Sigmoid colon (tissue), 4 donors: ENCODE measurements at regions not wholly inside any gene's neighbourhood (a gene's known extent, or its start where the extent isn't known, plus 50 kb on each side); places are given as distances from the start of the nearest gene placed in this dataset.

Source experiments
- CTCF ChIP-seq, 4 experiments: fragments of 450-650 bp in 3 of 4; fragments of 200-600 bp in 1 of 4; IDR thresholded peaks; one replicate each; pipeline ENCODE4 v1.5.1; 2016 to 2019; ENCODE audit warnings: antibody characterized with exemption in 4 of 4, mild to moderate bottlenecking in 3 of 4, moderate library complexity in 2 of 4
- EP300 ChIP-seq, 4 donors: sonication (generic); formaldehyde crosslinking; IDR thresholded peaks; one replicate each; pipeline ENCODE4 v1.6.1; 2017; ENCODE audit warnings: antibody characterized with exemption in 4 of 4
- POLR2AphosphoS5 ChIP-seq, 4 donors: sonication (generic); formaldehyde crosslinking; IDR thresholded peaks; one replicate each; pipeline ENCODE4 v1.6.1; 2017; ENCODE audit warnings: antibody characterized with exemption in 4 of 4

GRCh38 chr13:84607261-84608013 lies 725.2 kb upstream of the SLITRK1 start:
- TF ChIP-seq CTCF (IDR thresholded peaks at IDR 0.05): no peak
- no peak for TF ChIP-seq POLR2AphosphoS5 (IDR thresholded peaks at IDR 0.05)
- TF ChIP-seq EP300 (IDR thresholded peaks at IDR 0.05): no peak
